OCI-LY7 (cell line): ENCODE measurements at regions not wholly inside any gene's neighbourhood (a gene's known extent, or its start where the extent isn't known, plus 50 kb on each side); places are given as distances from the start of the nearest gene placed in this dataset.

Experiments
- EZH2phosphoT487 ChIP-seq: fragments of 200-600 bp; sonication (generic); IDR thresholded peaks from 2 replicates; pipeline ENCODE4 v1.6.1; 2018; ENCODE audit warnings: low read depth, borderline replicate concordance, mild to moderate bottlenecking, mixed run types, antibody characterized with exemption, low read length, moderate library complexity, mixed read lengths
- TF ChIP-seq, protein P1 (sequence below): fragments of 200-600 bp; sonication (generic); conservative IDR thresholded peaks from 2 replicates; pipeline ENCODE4 v1.5.1; 2014; ENCODE audit warnings: mild to moderate bottlenecking, antibody characterized with exemption, low read length, moderate library complexity, mixed read lengths

DNA sequence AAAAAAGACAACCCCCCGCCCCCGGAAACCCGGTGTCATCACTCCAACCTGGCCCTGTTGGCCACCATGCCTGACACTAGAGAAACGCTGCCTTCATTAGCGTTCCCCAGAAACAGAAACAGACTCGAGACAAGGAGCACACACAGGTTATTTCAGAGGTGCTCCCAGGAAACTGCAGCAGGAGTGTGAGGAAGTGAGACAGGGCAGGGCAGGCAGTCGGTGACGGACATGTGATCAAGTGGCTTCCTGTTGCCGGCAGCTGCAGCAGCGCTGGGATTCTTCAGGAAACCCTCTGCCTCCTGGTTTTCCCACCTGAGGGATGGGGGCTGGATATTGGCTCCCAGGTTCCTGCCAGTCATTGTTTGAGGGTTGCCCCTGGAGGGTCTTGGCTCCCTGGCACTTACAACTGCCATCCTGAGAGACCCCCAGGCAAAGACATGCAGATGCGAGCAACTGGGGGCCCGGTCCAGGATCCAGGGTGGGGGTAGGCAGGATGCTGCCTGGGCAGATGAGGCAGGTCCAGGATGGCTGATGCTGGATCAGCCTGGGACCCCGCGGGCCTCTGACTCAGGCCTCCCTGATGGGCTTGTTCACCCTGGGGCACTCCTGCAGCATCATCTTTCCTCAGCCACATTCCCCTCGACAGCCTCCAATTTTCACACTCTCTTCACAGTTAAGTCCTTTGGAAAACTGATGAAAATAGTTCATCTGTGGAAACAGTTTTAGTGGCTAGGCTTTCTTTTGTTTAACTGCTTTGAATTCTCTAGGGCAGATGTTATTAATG is 150.7 kb upstream of the SYNDIG1 start:
- no peak for TF ChIP-seq EZH2phosphoT487
- TF ChIP-seq, protein P1, sequence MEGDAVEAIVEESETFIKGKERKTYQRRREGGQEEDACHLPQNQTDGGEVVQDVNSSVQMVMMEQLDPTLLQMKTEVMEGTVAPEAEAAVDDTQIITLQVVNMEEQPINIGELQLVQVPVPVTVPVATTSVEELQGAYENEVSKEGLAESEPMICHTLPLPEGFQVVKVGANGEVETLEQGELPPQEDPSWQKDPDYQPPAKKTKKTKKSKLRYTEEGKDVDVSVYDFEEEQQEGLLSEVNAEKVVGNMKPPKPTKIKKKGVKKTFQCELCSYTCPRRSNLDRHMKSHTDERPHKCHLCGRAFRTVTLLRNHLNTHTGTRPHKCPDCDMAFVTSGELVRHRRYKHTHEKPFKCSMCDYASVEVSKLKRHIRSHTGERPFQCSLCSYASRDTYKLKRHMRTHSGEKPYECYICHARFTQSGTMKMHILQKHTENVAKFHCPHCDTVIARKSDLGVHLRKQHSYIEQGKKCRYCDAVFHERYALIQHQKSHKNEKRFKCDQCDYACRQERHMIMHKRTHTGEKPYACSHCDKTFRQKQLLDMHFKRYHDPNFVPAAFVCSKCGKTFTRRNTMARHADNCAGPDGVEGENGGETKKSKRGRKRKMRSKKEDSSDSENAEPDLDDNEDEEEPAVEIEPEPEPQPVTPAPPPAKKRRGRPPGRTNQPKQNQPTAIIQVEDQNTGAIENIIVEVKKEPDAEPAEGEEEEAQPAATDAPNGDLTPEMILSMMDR: no peak
